ENCODE measurements at regions not wholly inside any gene's neighbourhood (a gene's known extent, or its start where the extent isn't known, plus 50 kb on each side); places are given as distances from the start of the nearest gene placed in this dataset.
"Not testable (repeated sequence)": the region's sequence is repeated elsewhere in the genome, so short reads cannot be mapped to it uniquely, and the experiment has no call there.

GRCh38 chr1:120567620-120568019, 152.8 kb downstream of the NBPF8 start:
- H3K27ac ChIP-seq (ENCODE audit: low read length); H3K27me3 Mint-ChIP-seq (ENCODE audit: low read depth in 2 of 2); H3K4me3 ChIP-seq (ENCODE audit: low read length); H3K4me3 Mint-ChIP-seq; H3K27ac Mint-ChIP-seq; H3K36me3 ChIP-seq (ENCODE audit: control insufficient read depth, insufficient read depth, low read length); H3K4me1 Mint-ChIP-seq; H3K27me3 ChIP-seq (ENCODE audit: control insufficient read depth, insufficient read depth, low read length); DNase-seq; H3K9me3 ChIP-seq (ENCODE audit: control insufficient read depth, insufficient read depth, low read length); intact Hi-C loops (cut with micrococcal nuclease); ATAC-seq; H3K9me3 Mint-ChIP-seq; H3K4me1 ChIP-seq (ENCODE audit: control insufficient read depth, insufficient read depth, low read length); H3K36me3 Mint-ChIP-seq: not testable (repeated sequence)
- WGBS (ENCODE audit: insufficient coverage): no CpG with 5 or more reads among the region's 3 CpGs

GRCh38 chr1:120575201-120575600, 148.5 kb upstream of the NBPF26 start:
- H3K4me3 Mint-ChIP-seq; H3K4me3 ChIP-seq (ENCODE audit: low read length); intact Hi-C loops (cut with micrococcal nuclease); DNase-seq; H3K27me3 Mint-ChIP-seq (ENCODE audit: low read depth in 2 of 2); H3K36me3 ChIP-seq (ENCODE audit: control insufficient read depth, insufficient read depth, low read length); H3K9me3 ChIP-seq (ENCODE audit: control insufficient read depth, insufficient read depth, low read length); H3K4me1 ChIP-seq (ENCODE audit: control insufficient read depth, insufficient read depth, low read length); H3K4me1 Mint-ChIP-seq; H3K36me3 Mint-ChIP-seq; H3K27me3 ChIP-seq (ENCODE audit: control insufficient read depth, insufficient read depth, low read length); H3K27ac ChIP-seq (ENCODE audit: low read length); H3K9me3 Mint-ChIP-seq; H3K27ac Mint-ChIP-seq: not testable (repeated sequence)
- no CpG with 5 or more reads among the region's 1 CpG for WGBS (ENCODE audit: insufficient coverage)
- peak in 1 of 3 donors; percentile 8 for ATAC-seq

- H3K27me3 ChIP-seq (ENCODE audit: control insufficient read depth, insufficient read depth, low read length); H3K4me1 Mint-ChIP-seq; H3K36me3 ChIP-seq (ENCODE audit: control insufficient read depth, insufficient read depth, low read length); H3K36me3 Mint-ChIP-seq; ATAC-seq; H3K27me3 Mint-ChIP-seq (ENCODE audit: low read depth in 2 of 2); H3K4me1 ChIP-seq (ENCODE audit: control insufficient read depth, insufficient read depth, low read length); H3K4me3 Mint-ChIP-seq; DNase-seq; H3K9me3 ChIP-seq (ENCODE audit: control insufficient read depth, insufficient read depth, low read length); H3K4me3 ChIP-seq (ENCODE audit: low read length); H3K27ac ChIP-seq (ENCODE audit: low read length); intact Hi-C loops (cut with micrococcal nuclease); H3K9me3 Mint-ChIP-seq; H3K27ac Mint-ChIP-seq: not testable (repeated sequence)
- WGBS (ENCODE audit: insufficient coverage): no CpG with 5 or more reads among the region's 1 CpG
These were observed 141.6 kb upstream of the NBPF26 start for GRCh38 chr1:120582135-120582534.

GRCh38 chr1:120586053-120586452, 137.7 kb upstream of the NBPF26 start:
- H3K9me3 ChIP-seq (ENCODE audit: control insufficient read depth, insufficient read depth, low read length); H3K27ac Mint-ChIP-seq; H3K27me3 ChIP-seq (ENCODE audit: control insufficient read depth, insufficient read depth, low read length); ATAC-seq; H3K4me3 Mint-ChIP-seq; H3K4me3 ChIP-seq (ENCODE audit: low read length); H3K27me3 Mint-ChIP-seq (ENCODE audit: low read depth in 2 of 2); H3K9me3 Mint-ChIP-seq; H3K4me1 Mint-ChIP-seq; H3K27ac ChIP-seq (ENCODE audit: low read length); H3K36me3 ChIP-seq (ENCODE audit: control insufficient read depth, insufficient read depth, low read length); intact Hi-C loops (cut with micrococcal nuclease); H3K36me3 Mint-ChIP-seq; H3K4me1 ChIP-seq (ENCODE audit: control insufficient read depth, insufficient read depth, low read length); DNase-seq: not testable (repeated sequence)
- WGBS (ENCODE audit: insufficient coverage): no CpG with 5 or more reads among the region's 2 CpGs

GRCh38 chr1:120588811-120589210, 134.9 kb upstream of the NBPF26 start:
- H3K27ac Mint-ChIP-seq; H3K4me3 Mint-ChIP-seq; H3K36me3 Mint-ChIP-seq; DNase-seq; ATAC-seq; H3K9me3 Mint-ChIP-seq; H3K4me1 ChIP-seq (ENCODE audit: control insufficient read depth, insufficient read depth, low read length); H3K27me3 ChIP-seq (ENCODE audit: control insufficient read depth, insufficient read depth, low read length); H3K4me3 ChIP-seq (ENCODE audit: low read length); H3K9me3 ChIP-seq (ENCODE audit: control insufficient read depth, insufficient read depth, low read length); H3K4me1 Mint-ChIP-seq; H3K27ac ChIP-seq (ENCODE audit: low read length); H3K36me3 ChIP-seq (ENCODE audit: control insufficient read depth, insufficient read depth, low read length); intact Hi-C loops (cut with micrococcal nuclease); H3K27me3 Mint-ChIP-seq (ENCODE audit: low read depth in 2 of 2): not testable (repeated sequence)
- WGBS (ENCODE audit: insufficient coverage): no CpG with 5 or more reads among the region's 1 CpG

GRCh38 chr1:120591774-120592173, 132.0 kb upstream of the NBPF26 start:
- H3K4me1 Mint-ChIP-seq; H3K4me1 ChIP-seq (ENCODE audit: control insufficient read depth, insufficient read depth, low read length); H3K36me3 Mint-ChIP-seq; intact Hi-C loops (cut with micrococcal nuclease); DNase-seq; H3K27ac ChIP-seq (ENCODE audit: low read length); H3K27ac Mint-ChIP-seq; H3K4me3 Mint-ChIP-seq; ATAC-seq; H3K36me3 ChIP-seq (ENCODE audit: control insufficient read depth, insufficient read depth, low read length); H3K9me3 Mint-ChIP-seq; H3K9me3 ChIP-seq (ENCODE audit: control insufficient read depth, insufficient read depth, low read length); H3K27me3 Mint-ChIP-seq (ENCODE audit: low read depth in 2 of 2); H3K27me3 ChIP-seq (ENCODE audit: control insufficient read depth, insufficient read depth, low read length); H3K4me3 ChIP-seq (ENCODE audit: low read length): not testable (repeated sequence)
- WGBS (ENCODE audit: insufficient coverage): no CpG with 5 or more reads among the region's 4 CpGs

GRCh38 chr1:120592943-120593342, 130.8 kb upstream of the NBPF26 start:
- intact Hi-C loops (cut with micrococcal nuclease); ATAC-seq; H3K9me3 ChIP-seq (ENCODE audit: control insufficient read depth, insufficient read depth, low read length); H3K36me3 Mint-ChIP-seq; H3K4me1 ChIP-seq (ENCODE audit: control insufficient read depth, insufficient read depth, low read length); H3K4me3 Mint-ChIP-seq; H3K36me3 ChIP-seq (ENCODE audit: control insufficient read depth, insufficient read depth, low read length); H3K9me3 Mint-ChIP-seq; DNase-seq; H3K27me3 ChIP-seq (ENCODE audit: control insufficient read depth, insufficient read depth, low read length); H3K27me3 Mint-ChIP-seq (ENCODE audit: low read depth in 2 of 2); H3K4me1 Mint-ChIP-seq; H3K4me3 ChIP-seq (ENCODE audit: low read length); H3K27ac ChIP-seq (ENCODE audit: low read length); H3K27ac Mint-ChIP-seq: not testable (repeated sequence)
- WGBS (ENCODE audit: insufficient coverage): no CpG with 5 or more reads among the region's 3 CpGs

- ATAC-seq; H3K4me3 ChIP-seq (ENCODE audit: low read length); H3K36me3 Mint-ChIP-seq; DNase-seq; H3K9me3 Mint-ChIP-seq; H3K27ac Mint-ChIP-seq; H3K4me1 Mint-ChIP-seq; H3K9me3 ChIP-seq (ENCODE audit: control insufficient read depth, insufficient read depth, low read length); H3K27me3 Mint-ChIP-seq (ENCODE audit: low read depth in 2 of 2); H3K27me3 ChIP-seq (ENCODE audit: control insufficient read depth, insufficient read depth, low read length); H3K4me1 ChIP-seq (ENCODE audit: control insufficient read depth, insufficient read depth, low read length); intact Hi-C loops (cut with micrococcal nuclease); H3K36me3 ChIP-seq (ENCODE audit: control insufficient read depth, insufficient read depth, low read length); H3K27ac ChIP-seq (ENCODE audit: low read length); H3K4me3 Mint-ChIP-seq: not testable (repeated sequence)
- no CpG with 5 or more reads among the region's 2 CpGs for WGBS (ENCODE audit: insufficient coverage)
These were observed 130.1 kb upstream of the NBPF26 start for GRCh38 chr1:120593648-120594047.

All from natural killer cell (primary cell).